Uterus (tissue), 2 donors: ENCODE measurements at regions not wholly inside any gene's neighbourhood (a gene's known extent, or its start where the extent isn't known, plus 50 kb on each side); places are given as distances from the start of the nearest gene placed in this dataset.

ENCODE experiments used
- POLR2A ChIP-seq, 2 donors: fragments of 450-650 bp; IDR thresholded peaks; one replicate each; pipeline ENCODE4 v1.6.1; 2016; ENCODE audit warnings: antibody characterized with exemption in 2 of 2, mild to moderate bottlenecking in 1 of 2, moderate library complexity in 1 of 2
- TF ChIP-seq, protein P1 (sequence below), 4 experiments: fragments of 200-600 bp in 2 of 4; fragments of 450-650 bp in 2 of 4; sonication (generic) in 2 of 4; IDR thresholded peaks; one replicate each; pipeline ENCODE4 v1.5.1; 2016 to 2019; ENCODE audit warnings: antibody characterized with exemption in 4 of 4, mild to moderate bottlenecking in 2 of 4, moderate library complexity in 1 of 4

DNA sequence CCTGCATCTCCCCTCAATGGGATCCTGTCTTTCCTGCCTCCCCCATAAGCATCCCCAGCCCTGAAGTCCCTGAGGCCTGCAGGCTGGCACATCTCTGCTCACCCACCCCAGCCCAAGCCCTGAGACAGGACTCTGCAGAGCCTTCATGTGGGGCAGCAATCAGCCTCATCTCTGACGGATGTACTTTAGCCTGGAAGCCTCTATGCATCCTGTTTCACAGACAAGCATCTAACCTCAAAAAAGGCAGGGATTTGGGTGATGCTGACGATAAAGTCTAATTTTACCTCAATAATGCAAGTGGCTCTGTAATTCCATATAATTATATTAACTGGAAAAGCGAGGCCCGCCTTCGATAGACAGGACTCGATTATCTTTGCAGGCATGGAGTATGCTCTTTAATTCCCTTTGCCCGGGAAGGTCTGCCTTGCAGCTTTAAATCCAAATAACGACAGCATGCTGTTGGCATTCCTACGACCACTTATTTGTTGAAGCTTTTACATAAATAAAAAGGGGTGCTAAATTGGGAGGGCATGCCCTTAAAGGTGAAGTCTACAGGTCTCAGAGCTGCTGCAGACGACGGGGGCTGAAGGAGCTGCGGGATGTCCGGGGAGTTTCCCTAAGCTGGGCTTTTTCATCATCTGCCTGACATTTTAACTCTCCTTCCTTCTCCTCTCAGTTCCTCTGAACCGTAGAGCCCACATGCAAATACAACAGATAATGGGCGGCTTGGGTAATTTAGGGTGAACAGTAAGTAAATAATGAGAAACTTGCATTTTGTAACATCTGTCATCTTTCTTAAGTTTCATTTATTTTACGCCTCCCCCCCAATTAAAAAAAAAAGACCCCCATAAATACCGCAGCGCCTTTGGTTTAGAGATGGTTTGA lies 211.5 kb downstream of the URI1 start:
- TF ChIP-seq, protein P1, sequence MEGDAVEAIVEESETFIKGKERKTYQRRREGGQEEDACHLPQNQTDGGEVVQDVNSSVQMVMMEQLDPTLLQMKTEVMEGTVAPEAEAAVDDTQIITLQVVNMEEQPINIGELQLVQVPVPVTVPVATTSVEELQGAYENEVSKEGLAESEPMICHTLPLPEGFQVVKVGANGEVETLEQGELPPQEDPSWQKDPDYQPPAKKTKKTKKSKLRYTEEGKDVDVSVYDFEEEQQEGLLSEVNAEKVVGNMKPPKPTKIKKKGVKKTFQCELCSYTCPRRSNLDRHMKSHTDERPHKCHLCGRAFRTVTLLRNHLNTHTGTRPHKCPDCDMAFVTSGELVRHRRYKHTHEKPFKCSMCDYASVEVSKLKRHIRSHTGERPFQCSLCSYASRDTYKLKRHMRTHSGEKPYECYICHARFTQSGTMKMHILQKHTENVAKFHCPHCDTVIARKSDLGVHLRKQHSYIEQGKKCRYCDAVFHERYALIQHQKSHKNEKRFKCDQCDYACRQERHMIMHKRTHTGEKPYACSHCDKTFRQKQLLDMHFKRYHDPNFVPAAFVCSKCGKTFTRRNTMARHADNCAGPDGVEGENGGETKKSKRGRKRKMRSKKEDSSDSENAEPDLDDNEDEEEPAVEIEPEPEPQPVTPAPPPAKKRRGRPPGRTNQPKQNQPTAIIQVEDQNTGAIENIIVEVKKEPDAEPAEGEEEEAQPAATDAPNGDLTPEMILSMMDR (IDR thresholded peaks at IDR 0.05) = no peak
- no peak for TF ChIP-seq POLR2A (IDR thresholded peaks at IDR 0.05)
